GM21447 (cell line): ENCODE measurements at regions not wholly inside any gene's neighbourhood (a gene's known extent, or its start where the extent isn't known, plus 50 kb on each side); places are given as distances from the start of the nearest gene placed in this dataset.
"Not testable (repeated sequence)": the region's sequence is repeated elsewhere in the genome, so short reads cannot be mapped to it uniquely, and the experiment has no call there.

Experiments used
- ATAC-seq: cut with Tn5 transposase; IDR thresholded peaks from one replicate; pipeline ENCODE4 v1.9.1; 2021; ENCODE audit not compliant: unreplicated experiment

DNA sequence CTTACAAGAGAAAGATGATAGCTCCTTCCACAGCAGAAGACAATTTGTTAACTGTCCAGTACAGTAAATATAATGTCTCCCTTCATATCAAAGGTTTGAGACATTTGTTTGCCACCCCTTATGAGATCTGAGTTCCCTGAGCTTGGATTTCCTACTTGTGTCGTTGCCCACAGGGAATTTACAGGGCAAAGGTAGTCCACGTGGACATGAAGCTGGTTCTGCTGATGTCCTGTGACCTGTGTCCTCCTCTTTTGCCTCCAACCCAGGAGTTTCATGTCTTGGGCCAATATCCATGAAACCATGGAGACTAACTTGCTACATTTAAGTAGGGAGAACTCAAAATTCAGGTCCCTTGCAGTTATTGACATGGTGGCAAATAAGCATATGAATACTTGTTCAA is 172.2 kb upstream of the KCTD7 start:
- ATAC-seq = not testable (repeated sequence)

DNA sequence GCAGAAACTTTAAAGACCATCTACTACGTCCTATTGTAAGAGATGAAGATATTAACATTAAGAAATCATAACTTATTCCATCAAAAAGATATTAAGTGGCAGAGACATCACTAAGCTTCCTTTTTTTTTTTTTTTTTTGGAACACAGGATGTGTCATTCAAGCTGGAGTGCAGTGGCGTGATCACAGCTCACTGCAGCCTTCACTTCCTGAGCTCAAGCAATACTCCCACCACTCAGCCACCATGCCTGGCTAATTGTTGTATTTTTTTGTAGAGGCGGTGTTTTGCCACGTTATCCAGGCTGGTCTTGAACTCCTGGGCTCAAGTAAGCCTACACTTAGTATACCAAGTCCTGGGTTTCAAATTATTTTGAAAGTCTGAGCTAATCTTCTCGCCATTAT is 169.7 kb upstream of the KCTD7 start:
- not testable (repeated sequence) for ATAC-seq

DNA sequence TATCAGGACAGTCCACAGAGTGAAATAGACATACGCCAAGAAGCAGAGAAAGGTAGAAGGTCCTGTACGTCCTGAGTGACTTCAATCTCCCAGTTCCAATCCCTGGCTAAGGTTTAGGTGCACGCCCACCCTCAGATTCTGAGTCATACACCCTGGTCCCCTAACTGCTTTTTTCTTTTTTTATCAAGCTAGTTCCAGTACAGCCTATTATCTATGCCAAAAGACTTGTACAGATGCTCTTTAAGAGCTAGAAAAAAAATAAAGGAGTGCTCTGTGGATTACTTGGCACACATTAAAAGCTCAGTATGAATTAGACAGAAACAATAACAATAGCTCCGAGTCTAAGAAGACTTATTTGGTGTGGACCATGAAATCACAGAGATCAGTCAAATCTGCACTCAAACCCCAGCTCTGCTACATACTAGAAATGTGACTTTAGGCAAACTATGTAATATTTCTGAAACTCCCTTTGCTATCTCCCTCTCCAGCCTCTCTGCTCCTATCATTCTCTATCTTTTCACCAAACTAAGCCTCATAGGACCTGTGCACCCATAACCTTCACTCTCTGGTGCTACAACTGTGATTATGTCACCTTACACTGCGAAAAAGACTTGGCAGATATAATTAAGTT is 168.8 kb upstream of the KCTD7 start:
- ATAC-seq = not testable (repeated sequence)

DNA sequence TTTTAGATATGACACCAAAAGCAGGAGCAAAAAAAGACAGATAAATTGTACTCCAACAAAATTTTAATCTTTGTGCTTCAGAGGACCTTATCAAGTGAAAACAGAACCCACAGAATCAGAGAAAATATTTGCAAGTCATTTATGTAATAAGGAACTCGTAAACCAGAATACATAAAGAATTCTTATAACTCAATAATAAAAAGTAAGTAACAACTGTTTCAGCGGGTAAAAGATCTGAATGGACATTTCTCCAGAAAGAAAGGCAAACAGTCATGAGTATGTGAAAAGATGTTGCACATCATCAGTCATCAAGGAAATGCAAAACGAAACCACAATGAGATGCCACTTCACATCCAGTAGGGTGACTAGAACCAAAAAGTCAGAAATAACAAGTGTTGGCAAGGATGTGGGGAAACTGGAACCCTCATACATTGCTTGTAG is 167.7 kb upstream of the KCTD7 start:
- no peak for ATAC-seq

DNA sequence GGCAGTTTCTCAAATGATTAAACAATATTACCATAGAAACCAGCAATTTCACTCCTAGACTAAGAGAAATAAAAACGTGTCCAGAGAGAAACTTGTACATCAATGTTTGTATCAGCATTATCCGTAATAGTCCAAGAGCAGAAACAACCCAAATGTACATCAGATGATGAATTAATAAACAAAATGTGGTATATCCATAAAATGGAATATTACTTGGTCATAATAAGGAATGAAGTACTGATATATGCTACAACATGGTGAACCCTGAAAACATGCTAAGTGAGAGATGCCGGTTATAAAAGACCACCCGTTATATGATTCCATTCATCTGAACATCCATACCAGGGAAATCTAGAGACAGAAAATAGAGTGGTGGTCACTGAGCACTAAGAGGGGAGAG is 167.3 kb upstream of the KCTD7 start:
- not testable (repeated sequence) for ATAC-seq

DNA sequence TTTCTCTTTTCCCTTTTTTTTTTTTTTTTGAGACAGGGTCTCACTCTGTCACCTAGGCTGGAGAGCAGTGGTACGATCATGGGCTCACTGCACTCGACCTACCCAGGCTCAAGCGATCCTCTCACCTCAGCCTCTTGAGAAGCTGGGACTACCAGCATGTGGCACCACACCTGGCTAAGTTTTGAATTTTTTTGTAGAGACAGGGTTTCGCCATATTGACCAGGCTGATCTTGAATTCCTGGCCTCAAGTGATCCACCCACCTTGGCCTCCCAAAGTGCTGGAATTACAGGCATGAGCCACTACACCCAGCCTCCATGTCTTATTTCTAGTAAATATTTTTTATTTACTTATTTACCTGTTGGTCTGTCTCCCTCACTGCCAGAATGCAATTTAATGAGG is 165.8 kb upstream of the KCTD7 start:
- ATAC-seq = not testable (repeated sequence)

DNA sequence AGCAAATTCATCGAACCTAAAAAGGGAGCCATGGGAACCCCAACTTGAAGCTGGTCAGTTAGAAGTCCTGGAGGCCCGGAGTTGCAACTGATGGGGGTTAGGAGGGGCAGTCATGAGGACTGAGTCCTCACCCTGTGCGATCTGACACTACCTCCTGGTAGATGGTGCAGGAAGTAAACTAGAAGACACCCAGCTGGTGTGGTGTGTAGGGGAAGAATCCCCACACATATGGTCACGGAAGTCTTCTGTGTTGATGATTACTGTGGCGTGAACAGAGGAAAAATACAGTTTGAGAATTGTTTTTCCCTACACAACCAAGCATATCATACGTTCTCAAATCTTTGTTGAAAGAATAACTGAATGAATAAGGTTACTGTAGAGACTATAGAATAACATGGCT is 164.6 kb upstream of the KCTD7 start:
- no peak for ATAC-seq

DNA sequence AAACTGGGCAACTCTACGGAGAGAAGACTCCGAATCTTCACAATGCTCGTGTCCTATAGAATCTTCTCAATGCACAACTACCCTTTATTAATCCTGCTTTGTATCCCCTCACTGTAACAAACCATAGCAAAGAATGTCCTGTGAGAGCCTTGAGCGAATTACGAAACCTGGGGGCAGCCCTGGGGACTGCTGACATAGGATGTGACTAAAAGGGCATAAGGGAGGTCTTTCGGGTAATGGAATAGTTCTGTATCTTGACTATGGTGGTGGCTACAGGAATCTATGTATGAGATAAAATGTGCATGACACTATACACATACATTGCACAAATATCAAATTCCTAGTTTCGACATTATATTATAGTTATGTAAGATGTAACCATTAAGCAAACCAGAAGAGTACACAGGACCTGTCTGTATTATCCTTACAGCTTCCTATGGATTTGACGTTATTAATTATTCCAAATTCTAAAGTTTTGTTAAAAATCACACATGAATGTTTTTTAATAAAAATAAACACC is 162.5 kb upstream of the KCTD7 start:
- ATAC-seq = no peak

DNA sequence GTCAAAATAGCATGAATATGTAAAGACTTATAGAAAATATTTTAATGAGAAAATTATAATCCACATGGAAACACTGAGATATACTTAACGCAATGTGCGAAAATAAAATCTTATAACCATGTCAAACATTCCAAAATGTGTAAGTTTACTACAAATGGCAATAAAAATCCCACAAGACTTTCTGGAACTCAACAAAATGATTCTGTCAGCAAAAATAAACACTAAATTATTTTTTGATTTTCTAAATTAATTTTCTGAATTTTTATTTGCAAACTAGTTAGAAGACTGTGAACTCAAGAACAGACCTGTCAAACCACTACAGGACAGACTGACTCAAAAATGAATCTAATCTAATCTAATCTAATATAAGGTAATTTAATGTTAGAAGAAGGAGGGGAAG is 160.8 kb upstream of the KCTD7 start:
- ATAC-seq = no peak

DNA sequence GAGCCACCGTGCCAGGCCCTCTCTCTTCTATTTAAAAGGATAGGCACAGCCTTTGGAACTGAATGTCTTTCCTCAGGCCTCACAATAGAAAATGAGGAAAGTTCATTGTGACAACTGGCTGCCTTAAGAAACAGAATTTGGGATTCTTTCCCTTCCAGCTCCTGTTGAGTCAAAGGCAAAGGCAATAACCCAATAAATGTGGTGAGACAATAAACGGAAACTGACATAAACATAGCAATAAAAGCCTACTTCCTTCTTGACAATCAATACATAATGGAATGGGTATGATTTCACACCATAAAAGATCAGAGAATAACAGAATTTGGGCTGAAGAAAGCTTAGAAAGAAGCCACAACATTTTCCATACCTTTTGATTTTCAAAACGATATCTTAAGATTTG is 155.6 kb upstream of the KCTD7 start:
- not testable (repeated sequence) for ATAC-seq

DNA sequence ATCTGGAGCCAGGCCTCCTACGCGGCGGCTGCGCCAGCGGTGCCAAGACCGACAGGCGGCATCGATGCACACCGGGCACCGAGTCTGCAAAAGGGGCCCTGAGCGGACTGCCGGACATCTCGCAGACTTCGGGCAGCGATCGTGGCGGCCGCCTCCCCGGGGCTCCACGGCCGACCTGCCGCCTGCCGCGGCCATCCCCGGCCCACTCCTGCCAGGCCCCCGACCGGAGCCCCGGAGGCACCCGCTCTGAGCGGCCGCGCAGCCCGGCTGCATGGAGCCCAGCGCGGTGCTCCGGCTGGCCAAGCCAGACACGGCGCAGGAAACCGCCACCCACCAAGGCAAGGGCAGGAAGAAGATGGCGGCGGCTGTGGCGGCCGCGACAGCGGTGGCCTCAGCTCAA is 154.2 kb upstream of the KCTD7 start:
- no peak for ATAC-seq

DNA sequence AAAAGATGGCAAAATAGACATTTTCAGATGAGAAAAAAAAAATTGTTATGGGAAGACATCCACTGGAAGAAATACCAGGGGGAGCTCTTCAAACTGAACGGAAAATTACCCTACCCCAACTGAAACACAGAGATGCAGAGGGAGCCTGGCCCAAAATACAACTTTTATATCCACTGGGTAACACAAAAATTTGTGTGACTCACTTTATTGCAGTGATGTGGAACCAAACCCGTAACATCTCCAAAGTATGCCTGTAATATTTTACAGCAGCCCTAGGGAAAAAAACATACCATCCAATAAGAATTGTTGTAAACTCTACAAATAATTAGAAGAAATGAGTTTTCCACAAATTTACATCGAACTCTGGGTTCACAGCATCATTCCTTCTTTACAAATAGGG is 152.6 kb upstream of the KCTD7 start:
- not testable (repeated sequence) for ATAC-seq

DNA sequence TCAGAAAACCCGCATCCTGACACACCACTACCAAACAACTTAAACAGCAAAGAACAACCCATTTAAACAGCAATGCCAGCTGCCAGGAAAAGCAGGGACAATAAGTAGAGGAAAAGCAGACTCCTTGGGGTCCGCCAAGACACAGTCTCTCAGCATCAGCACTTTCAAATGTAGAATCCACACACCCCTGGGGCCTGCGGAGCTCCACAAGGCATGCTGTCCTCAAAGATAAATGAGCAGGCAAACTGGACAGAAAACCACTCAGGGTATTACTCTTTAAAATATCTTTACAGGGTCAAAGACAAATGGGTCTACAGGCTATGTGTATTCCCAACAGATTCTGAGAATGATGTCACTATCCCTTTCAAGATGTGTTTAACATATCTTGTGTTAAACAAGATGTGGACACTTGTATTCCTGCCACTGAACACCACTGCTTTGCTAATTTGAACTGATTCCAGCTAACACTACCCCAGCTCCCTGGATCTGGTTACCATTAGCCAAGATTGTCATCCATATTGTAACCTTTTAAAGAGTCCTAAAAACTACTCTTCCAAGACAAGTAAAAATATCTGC is 150.8 kb upstream of the KCTD7 start:
- ATAC-seq = not testable (repeated sequence)

DNA sequence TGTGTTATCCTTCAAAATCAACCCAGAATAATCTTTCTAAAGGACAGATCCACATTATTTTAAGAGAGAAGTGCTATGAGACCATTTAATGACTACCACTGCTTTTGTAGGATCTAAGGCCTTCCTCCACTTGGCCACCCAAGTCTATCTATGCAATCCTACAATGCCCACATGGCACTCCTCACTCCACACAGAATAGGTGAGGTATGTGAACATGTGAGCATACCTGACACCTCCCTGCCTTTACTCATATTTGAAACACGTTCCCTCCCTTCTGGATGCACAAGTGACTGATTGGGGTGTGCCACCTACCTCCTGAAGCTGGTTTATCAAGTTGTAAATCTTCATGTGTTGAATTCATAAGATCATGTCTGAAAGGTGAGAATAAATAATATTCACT is 147.5 kb upstream of the KCTD7 start:
- not testable (repeated sequence) for ATAC-seq

DNA sequence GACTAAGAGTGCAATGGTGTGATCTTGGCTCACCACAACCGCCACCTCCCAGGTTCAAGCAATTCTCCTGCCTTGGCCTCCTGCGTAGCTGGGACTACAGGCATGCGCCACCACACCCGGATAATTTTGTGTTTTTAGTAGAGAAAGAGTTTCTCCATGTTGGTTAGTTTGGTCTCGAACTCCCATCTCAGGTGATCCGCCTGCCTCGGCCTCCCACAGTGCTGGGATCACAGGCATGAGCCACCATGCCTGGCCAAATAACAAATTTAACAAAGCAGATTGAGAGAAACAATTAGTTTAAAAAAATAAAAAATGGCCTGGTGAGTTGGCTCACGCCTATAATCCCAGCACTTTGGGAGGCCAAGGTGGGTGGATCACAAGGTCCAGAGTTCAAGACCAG is 139.6 kb upstream of the KCTD7 start:
- ATAC-seq = not testable (repeated sequence)

DNA sequence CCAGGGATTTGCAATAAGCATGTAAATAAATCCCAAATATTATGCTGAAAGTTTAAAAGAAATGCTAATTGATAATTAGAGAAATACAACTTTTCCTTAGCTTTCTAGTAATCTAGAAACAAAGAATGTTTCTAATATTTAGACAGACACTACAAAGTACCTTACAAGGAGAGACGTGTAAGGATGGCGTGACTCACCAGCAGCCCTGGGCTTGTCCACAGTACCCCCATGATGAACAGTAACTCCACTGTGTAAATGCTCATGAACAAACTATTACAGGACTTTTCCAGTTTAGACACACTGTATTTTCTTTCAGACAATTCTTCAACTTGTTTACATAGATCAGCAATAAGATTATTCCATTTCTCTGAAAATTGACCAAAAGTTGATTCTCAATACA is 138.9 kb upstream of the KCTD7 start:
- not testable (repeated sequence) for ATAC-seq

DNA sequence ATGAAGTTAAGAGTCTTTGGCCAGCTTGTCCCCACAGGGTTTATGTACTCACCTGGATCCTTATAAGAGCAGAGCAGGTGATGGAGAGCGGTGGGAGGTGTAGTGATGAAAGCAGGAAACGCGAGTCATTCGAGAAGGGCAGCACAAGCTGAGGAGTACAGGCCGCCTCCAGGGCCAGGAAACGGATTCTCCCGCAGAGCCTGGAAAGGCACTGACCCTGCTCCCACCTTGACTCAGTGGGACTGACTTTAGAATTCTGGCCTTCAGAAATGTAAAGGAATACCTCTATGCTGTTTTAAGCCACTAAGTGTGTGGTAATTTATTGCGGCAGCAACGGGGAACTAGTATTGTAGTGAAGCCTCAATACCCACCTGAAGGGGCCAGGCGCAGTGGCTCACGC is 137.7 kb upstream of the KCTD7 start:
- ATAC-seq = not testable (repeated sequence)

DNA sequence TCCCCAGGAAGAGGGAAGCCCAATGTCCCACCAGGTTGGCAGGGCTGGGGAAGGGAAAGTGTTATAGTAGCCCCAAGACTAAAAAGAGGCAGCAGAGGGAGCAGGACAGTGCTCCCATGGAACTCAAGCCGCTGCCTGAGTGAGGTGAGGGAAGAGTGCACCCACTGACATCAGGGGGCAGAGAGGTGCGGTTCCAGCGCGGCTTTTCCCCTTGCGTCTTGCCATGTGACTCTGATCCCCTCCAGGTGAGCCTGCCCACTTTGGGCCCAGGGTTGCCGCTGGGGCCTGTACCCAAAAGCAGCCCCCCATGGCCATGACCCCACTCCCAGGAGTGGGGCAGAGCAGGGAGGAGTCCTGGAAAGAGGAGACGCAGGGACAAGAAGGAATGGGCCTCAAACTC is 136.3 kb upstream of the KCTD7 start:
- not testable (repeated sequence) for ATAC-seq

DNA sequence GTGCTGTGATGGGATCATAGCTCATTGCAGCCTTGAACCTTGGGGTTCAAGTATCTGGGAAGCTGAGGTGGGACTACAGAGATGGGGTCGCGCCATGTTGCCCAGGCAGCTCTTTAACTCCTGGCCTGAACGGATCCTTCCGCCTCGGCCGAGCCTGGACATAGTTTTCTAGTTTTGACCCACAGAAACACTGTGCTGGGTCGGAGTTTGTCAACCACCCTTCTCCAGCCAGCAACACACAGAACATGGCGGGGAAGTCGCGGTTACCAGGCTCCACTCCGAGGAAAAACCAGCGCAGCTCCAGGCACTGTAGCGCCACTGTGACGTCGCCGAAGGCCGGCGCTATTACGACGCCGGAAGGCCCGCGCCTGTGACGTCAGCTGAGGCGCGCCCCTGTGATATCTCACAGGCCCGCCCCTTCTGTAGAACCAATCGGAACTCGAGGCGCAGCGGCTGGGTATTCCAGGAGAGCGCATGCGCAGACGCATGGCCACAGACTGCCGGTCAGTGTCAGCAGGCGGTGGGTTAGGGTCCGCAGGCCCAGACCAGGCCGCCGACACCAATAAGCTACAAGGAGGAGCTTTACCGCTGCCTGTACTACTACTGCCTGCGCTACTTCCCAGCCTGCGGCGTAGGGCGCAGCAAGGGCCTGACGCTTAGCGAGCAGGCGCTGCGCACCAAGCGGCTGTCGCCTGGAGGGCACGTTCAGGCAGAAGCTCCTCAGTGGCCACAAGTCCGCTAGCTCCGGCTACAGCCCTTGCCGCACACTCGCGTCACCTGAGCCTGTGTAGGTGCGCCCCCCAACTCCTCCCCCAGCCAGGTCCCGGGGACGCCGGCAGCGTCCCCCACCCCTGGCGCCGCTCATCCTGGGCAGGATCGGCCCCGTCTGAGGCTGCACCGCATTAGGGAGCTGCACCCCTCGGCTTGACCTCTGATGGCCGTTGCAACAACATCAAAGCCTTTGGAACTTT is 135.2 kb upstream of the KCTD7 start:
- peak; percentile 95 for ATAC-seq

DNA sequence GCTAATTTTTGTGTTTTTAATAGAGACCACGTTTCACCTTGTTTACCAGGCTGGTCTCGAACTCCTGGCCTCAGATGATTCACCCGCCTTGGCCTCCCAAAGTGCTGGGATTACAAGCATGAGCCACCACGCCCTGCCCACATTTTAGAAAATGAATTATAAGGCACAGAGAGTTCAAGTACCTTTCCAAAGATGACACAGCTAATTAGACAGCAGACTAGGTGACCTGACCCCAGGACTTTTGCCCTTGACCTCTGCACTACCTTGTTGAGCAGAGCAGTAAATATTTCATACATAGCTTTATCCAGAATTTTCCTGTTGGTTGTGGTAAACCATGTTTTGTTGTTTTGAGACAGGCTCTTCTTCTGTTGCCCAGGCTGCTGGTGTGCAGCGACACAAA is 131.3 kb upstream of the KCTD7 start:
- no peak for ATAC-seq

DNA sequence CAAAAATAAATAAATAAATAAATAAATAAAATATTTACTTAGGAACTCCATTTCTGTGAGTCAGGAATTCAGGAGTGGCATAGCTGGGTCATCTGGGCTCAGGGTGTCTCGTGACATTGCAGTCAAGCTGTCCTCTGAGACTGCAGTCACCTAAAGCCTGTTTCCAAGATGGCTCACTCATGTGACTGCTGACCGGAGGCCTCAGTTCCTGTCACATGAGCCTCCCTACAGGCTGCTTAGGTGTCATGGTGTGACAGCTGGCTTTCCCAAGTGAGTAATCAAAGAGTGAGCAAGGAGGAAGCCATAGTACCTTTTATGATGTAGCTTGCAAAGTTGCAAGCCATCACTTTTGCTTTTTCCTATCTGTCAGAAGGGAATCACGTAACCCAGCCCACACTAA is 128.6 kb upstream of the KCTD7 start:
- no peak for ATAC-seq
